Small intestine (tissue), 7 donors: ENCODE measurements at regions not wholly inside any gene's neighbourhood (a gene's known extent, or its start where the extent isn't known, plus 50 kb on each side); places are given as distances from the start of the nearest gene placed in this dataset.
"Not testable (repeated sequence)": the region's sequence is repeated elsewhere in the genome, so short reads cannot be mapped to it uniquely, and the experiment has no call there.

Source experiments
- DNase-seq, 2 donors: peaks; one replicate each; pipeline versions ENCODE4 v3.0.0 to v3.0.0-alpha.2; 2013
- FAIRE-seq: peaks from 2 replicates; lab custom pipeline; 2012; peaks lifted over from hg19 to GRCh38; lab: Jason Lieb, UNC
- H3K27ac ChIP-seq, 3 donors: one replicate each; pipeline ENCODE4 v1.5.1; 2013; ENCODE audit warnings: low read length in 2 of 3, mild to moderate bottlenecking in 2 of 3, control low read depth in 1 of 3, inconsistent platforms in 1 of 3, low read depth in 1 of 3, moderate library complexity in 1 of 3
- H3K27me3 ChIP-seq, 3 donors: one replicate each; pipeline ENCODE4 v1.6.1; 2013; ENCODE audit warnings: low read length in 3 of 3, inconsistent platforms in 1 of 3; ENCODE audit not compliant: control insufficient read depth in 3 of 3, insufficient read depth in 3 of 3
- H3K36me3 ChIP-seq, 3 donors: one replicate each; pipeline ENCODE4 v1.6.1; 2013; ENCODE audit warnings: low read length in 3 of 3, inconsistent platforms in 1 of 3, low read depth in 1 of 3, mild to moderate bottlenecking in 1 of 3, moderate library complexity in 1 of 3; ENCODE audit not compliant: control insufficient read depth in 3 of 3, insufficient read depth in 2 of 3
- H3K4me1 ChIP-seq, 3 donors: one replicate each; pipeline ENCODE4 v1.6.1; 2013; ENCODE audit warnings: low read length in 2 of 3, inconsistent platforms in 1 of 3, low read depth in 1 of 3, mild to moderate bottlenecking in 1 of 3, moderate library complexity in 1 of 3; ENCODE audit not compliant: control insufficient read depth in 3 of 3, insufficient read depth in 2 of 3
- H3K4me3 ChIP-seq, 3 donors: one replicate each; pipeline ENCODE4 v1.5.1; 2013; ENCODE audit warnings: low read length in 3 of 3, control low read depth in 1 of 3, inconsistent platforms in 1 of 3, low read depth in 1 of 3, mild to moderate bottlenecking in 1 of 3, moderate library complexity in 1 of 3
- H3K9me3 ChIP-seq, 2 donors: one replicate each; pipeline ENCODE4 v1.6.1; 2013; ENCODE audit warnings: low read depth in 1 of 2, low read length in 1 of 2; ENCODE audit not compliant: control insufficient read depth in 2 of 2, insufficient read depth in 1 of 2
- WGBS, 3 donors: extraction: QIAGEN DNeasy Blood & Tissue Kit; methylation state at CpG; one replicate each; pipeline ENCODE4 v1.1.7; 2013; 5-methylcytosine and 5-hydroxymethylcytosine counted together
- donor health status: healthy with polysubstance abuse.
- donor health status: control.
- donor health status: control.
- donor health status: Bipolar disorder and iron deficiency.
- donor health status: healthy.

GRCh38 chr6:81886909-81887308 lies 134.4 kb upstream of the TENT5A start:
- not testable (repeated sequence) for DNase-seq, FAIRE-seq, H3K27ac ChIP-seq, H3K27me3 ChIP-seq, H3K4me3 ChIP-seq, H3K36me3 ChIP-seq, H3K9me3 ChIP-seq, H3K4me1 ChIP-seq
- WGBS, 3 donors: 95 to 98% (median 97%) methylated on average over 1 of the region's 1 CpG

GRCh38 chr6:81886157-81886556 lies 133.7 kb upstream of the TENT5A start:
- FAIRE-seq (no peak), DNase-seq (no peak)
- H3K27ac ChIP-seq: no peak overlapping the region
- peaks cover 0 to 2% of the 10 kb centered on the region in 2 donors for H3K9me3 ChIP-seq
- no peaks in the 10 kb centered on the region for H3K36me3 ChIP-seq
- H3K27me3 ChIP-seq: no peaks in the 10 kb centered on the region
- H3K4me1 ChIP-seq: no peaks in the 10 kb centered on the region
- H3K4me3 ChIP-seq: no peak overlapping the region
- WGBS, 3 donors: 71 to 94% (median 83%) methylated on average over 2 of the region's 2 CpGs

- DNase-seq (no peak), FAIRE-seq (no peak)
- Histone ChIP-seq H3K4me1 (no peaks in the 10 kb centered on the region), H3K9me3 (peaks cover 0 to 2% of the 10 kb centered on the region in 2 donors), H3K27ac (no peak overlapping the region), H3K36me3 (no peaks in the 10 kb centered on the region), H3K4me3 (no peak overlapping the region), H3K27me3 (no peaks in the 10 kb centered on the region)
- 91 to 92% (median 92%) methylated on average over 4 of the region's 4 CpGs for WGBS, 3 donors
These were observed 129.2 kb upstream of the TENT5A start for GRCh38 chr6:81881660-81882059.

- H3K9me3 ChIP-seq: no peaks in the 10 kb centered on the region
- no peak overlapping the region for H3K27ac ChIP-seq
- no peak for DNase-seq
- H3K4me3 ChIP-seq: no peak overlapping the region
- H3K27me3 ChIP-seq: no peaks in the 10 kb centered on the region
- H3K4me1 ChIP-seq: no peaks in the 10 kb centered on the region
- no peaks in the 10 kb centered on the region for H3K36me3 ChIP-seq
- no peak for FAIRE-seq
These were observed 126.0 kb upstream of the TENT5A start for GRCh38 chr6:81878479-81878878.

GRCh38 chr6:81876971-81877370 lies 124.5 kb upstream of the TENT5A start:
- Histone ChIP-seq H3K27ac (no peak overlapping the region), H3K4me1 (no peaks in the 10 kb centered on the region), H3K36me3 (no peaks in the 10 kb centered on the region), H3K9me3 (no peaks in the 10 kb centered on the region), H3K4me3 (no peak overlapping the region), H3K27me3 (no peaks in the 10 kb centered on the region)
- no peak for FAIRE-seq
- DNase-seq: no peak
- WGBS, 3 donors: 47 to 74% (median 52%) methylated on average over 1 of the region's 1 CpG

GRCh38 chr6:81875782-81876293 lies 123.4 kb upstream of the TENT5A start:
- DNase-seq: no peak
- FAIRE-seq: no peak
- Histone ChIP-seq H3K9me3 (no peaks in the 10 kb centered on the region), H3K4me1 (no peaks in the 10 kb centered on the region), H3K36me3 (no peaks in the 10 kb centered on the region), H3K27me3 (no peaks in the 10 kb centered on the region), H3K4me3 (no peak overlapping the region), H3K27ac (no peak overlapping the region)
- WGBS, 3 donors: 79 to 89% (median 86%) methylated on average over 3 of the region's 3 CpGs

- not testable (repeated sequence) for FAIRE-seq, H3K36me3 ChIP-seq, H3K9me3 ChIP-seq, H3K27ac ChIP-seq, H3K4me3 ChIP-seq, H3K27me3 ChIP-seq, H3K4me1 ChIP-seq, DNase-seq
- WGBS, 3 donors: 71 to 76% (median 72%) methylated on average over 11 of the region's 11 CpGs
These were observed 117.4 kb upstream of the TENT5A start for GRCh38 chr6:81869749-81870508.

- DNase-seq: peak in 1 of 2 donors; percentile 15
- no peaks in the 10 kb centered on the region for H3K27me3 ChIP-seq
- H3K27ac ChIP-seq: no peak overlapping the region
- no peaks in the 10 kb centered on the region for H3K36me3 ChIP-seq
- H3K4me3 ChIP-seq: no peak overlapping the region
- no peak for FAIRE-seq
- H3K4me1 ChIP-seq: no peaks in the 10 kb centered on the region
- 57 to 81% (median 67%) methylated on average over 3 of the region's 3 CpGs for WGBS, 3 donors
- no peaks in the 10 kb centered on the region for H3K9me3 ChIP-seq
These were observed 113.2 kb upstream of the TENT5A start for GRCh38 chr6:81865712-81866111.

GRCh38 chr6:81864124-81864523 lies 111.6 kb upstream of the TENT5A start:
- H3K27ac ChIP-seq: no peak overlapping the region
- FAIRE-seq: no peak
- no peaks in the 10 kb centered on the region for H3K4me1 ChIP-seq
- H3K27me3 ChIP-seq: no peaks in the 10 kb centered on the region
- WGBS, 3 donors: 66 to 71% (median 69%) methylated on average over 2 of the region's 2 CpGs
- no peaks in the 10 kb centered on the region for H3K36me3 ChIP-seq
- H3K9me3 ChIP-seq: no peaks in the 10 kb centered on the region
- H3K4me3 ChIP-seq: no peak overlapping the region
- DNase-seq: no peak
